NCI-H524 treated with DMSO at 0.1 percent for 48 hours (cell line): ENCODE measurements at regions not wholly inside any gene's neighbourhood (a gene's known extent, or its start where the extent isn't known, plus 50 kb on each side); places are given as distances from the start of the nearest gene placed in this dataset.
A peak's percentile ranks its signal among the peaks of the same experiment; 100 is the strongest.

ENCODE experiments used
- DNase-seq: peaks from one replicate; lab custom pipeline; 2025; lab: John Stamatoyannopoulos, UW

DNA sequence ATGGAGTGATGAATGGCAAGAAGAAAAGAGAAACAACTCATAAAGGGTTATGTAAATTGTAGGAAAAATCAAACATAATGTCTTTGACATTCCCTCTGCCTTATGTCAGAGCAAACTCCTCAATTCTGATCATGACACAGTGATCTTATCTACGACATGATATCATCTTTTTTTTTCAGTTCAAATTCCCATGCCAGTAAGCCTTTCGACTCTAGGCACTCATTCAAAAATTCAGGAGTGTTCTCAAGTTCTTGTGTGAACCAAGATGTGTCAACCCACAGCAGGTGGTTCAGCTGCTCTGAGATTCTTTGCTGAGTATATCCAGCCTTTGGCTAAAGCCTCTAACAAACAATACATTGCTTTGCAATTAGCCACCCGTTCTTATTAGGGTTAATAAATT, 97.1 kb upstream of the ESRRG start:
- no peak for DNase-seq

DNA sequence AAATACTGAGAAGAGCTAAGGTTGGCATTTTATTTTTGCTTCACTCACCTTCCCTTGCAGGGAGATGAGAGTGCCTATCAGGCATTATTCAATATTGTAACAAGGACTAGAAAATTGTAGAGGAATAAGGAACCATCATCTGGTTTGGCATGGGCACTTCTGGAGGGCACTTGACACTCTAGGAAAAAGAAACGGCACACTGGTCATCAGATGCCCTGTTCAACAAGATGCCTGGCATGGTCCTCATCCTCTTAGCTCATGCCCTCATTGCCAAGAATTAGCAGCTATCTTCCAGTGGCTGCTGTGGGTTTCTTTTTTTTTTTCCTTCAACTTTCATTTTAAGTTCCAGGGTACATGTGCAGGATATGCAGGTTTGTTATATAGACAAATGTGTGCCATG, 95.1 kb upstream of the ESRRG start:
- DNase-seq: no peak

DNA sequence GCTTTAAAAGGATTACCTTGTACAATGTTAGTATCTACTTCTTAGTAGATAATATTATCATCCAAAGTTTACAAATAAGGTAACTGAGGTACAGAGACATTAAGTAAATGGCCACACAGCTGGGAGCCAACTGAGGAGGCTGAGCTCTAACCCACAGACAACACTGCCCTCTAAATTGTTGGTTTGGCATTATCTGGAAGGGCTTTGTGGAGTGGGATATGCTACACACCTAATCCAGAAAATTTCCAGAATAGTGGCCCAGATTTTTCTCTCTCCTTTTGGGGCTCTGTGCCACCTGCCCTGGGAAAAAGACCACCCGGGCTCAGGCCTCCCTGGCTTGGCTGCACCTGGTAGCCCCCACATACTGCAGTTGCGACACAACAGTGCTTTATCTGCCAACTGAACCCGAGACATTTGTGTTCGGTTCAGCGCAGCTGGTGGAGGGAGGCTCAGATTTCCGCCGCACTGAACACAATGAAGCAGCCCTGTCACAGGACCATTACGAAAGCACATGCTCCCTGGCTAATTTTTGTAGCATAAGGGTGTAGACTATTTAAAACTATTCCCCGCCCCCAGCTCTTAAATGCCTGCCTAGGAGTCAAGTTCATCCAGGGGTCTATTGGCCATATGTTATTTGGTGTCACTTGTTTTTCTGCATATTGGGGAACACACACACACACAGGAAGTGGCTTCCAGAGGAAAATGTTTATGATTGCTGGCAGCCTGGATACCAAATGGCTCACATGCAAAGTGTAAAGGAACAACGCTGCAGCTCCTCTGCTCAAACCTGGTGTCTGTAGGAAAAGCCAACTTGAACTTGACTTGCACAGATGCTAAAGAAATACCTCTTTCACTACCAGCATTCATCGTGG, 92.3 kb upstream of the ESRRG start:
- peak; percentile 92 for DNase-seq

DNA sequence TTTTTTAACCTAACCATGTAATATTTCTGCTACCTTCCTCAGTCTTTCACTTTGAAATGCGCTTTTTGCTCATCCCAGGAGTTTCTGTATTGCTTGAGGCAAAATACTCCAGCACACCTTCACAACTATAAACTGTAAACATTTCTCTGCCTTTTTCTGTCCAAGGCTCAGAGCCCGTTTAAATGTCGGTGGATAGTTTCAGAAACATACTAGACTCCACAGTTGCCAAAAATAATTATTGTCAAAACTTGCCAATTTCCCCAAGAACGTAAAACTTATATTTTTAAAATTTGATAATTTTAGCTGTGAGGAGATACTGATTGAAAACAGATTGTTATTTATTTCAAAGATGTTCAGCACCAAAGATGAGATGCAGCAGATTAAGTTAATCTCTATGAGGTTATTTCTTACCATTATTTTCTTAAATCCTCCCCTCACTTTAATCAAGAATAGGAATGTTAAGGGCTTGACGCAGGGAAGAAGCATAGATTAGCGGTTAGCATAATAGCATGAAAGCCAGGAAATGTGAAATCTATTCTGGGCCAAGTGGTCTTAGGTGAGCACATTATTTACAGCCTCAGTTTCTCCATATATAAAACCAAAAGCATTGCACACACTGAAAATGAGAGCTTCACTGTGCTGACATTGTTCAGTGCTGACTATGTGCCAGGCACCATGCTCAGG, 91.5 kb upstream of the ESRRG start:
- DNase-seq: no peak

DNA sequence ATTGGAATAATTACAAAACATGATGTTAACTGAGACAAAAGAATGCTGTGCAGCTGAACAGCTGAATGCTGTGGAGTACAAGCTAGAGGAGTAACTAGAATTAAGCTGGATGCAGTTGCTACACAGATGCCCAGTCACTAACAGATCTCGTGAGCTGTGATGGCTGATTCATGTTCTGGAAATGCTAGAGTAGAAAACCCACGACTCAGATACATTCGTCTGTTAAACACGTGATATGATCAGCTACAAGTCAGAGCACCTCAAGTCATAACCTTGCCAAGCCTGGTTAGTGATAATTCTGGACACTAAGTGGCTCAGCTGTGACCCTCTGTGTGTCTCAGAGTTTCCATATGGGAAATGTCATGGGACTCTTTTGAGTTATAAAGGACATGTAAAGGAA, 89.7 kb upstream of the ESRRG start:
- DNase-seq: no peak

DNA sequence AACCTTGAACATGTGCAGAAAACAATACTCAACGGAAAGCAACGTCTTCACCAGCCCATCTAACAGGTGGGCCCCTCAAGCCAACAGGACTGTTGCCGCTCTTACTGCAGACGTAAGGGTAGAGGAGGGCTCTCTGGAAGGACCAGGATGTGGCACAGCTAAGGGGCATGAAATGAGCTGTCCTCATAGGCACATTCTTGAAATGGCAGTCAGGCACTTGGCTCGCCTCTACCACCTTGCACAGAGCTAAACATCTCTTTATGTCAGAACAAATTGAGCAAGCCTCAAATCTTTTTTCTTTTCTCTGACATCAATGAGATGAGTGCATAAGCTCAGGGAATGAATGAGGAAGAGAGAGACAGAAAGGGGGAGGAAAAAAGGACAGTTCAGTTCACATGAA, 86.4 kb upstream of the ESRRG start:
- no peak for DNase-seq

DNA sequence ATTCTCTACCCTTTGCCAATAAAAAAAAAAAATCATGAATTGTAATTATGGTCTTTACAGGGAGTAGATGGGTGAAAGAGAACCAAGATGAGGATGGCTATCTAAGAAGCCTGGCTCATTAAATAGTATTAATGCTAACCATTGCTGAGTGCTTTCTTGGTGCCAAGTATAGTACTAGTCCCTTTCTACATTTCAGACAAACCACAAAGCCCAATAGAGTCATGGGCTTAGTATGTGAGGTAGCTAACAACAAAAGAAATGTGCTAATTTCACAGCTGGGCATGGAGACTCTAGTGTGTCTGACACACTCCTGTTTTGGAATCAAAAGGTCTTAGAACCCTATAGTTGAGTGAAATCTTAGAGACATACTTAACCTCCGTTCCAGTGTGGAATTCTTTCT, 84.5 kb upstream of the ESRRG start:
- no peak for DNase-seq

DNA sequence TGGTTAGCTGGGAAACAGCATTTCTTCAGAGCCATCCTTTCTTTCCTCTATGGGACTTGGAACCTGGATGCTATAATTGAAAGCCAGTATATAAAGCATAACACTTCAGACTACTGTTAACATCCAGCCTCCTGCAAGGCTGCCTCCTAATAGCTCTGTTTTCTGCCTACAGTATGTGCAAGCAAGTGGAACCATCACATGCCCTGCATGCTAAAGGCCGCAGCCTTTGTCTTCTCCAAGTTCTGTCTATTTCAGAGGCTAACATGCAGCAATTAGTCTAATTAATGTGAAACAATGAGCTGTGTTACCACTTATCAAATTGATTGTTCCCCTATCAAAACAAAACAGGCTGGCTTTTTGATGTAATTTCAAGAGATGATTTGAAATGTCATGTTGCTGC, 82.7 kb upstream of the ESRRG start:
- DNase-seq: no peak

DNA sequence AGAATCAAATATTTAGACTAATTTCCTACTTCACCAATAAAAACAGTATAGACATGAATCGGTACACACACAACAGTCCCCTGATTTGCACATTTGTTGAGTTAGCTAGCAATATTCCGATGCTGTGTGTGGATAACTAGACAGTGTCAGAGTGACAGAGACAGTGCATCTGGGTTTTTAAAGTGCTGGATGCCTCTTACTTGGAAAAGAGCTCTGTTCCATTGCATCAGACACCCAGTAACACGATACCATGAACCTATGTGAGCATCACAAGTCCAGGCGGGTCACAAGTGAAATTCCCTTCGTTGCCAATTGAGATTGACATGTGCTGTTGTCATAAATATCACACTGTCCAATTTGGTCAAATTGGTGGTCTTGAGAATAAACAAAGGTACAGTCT, 82.0 kb upstream of the ESRRG start:
- no peak for DNase-seq

DNA sequence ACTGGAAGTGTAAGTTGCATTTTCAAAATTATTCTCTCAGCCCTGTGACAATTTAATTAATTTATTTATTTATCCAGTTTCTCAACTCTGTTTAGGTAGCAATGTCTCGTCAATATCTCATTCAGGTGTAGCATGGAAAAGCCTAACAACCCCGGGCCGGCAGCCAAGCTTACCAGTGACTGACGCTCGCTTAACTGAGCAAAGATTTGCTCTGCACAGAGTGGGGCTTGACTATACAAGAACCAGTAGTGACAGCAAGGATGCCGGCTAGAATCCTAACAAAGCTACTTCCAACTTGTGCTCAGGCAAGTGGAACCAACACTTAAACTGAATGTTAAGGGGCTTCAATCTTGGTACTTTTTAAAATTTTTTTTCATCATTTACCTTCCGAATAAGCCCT, 80.9 kb upstream of the ESRRG start:
- DNase-seq: no peak

DNA sequence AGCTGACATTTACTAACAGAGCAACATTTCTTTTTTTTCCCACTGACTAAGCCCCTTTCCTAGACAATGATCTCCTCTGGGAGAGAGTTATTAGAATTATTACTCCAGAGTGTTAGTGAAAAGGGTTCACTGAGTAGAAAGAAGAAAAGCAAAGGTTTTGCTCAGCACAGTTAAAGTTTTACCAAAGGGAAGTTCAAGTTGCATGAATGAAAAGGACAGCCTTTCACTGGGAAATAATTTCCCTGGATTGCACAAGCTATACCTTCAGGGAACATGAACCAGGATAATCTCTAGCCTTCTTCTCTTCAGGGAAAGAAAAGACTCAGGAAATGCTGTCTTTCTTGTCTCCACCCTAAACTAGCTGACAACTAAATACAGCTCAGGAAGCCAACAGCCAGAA, 71.4 kb upstream of the ESRRG start:
- DNase-seq: no peak

DNA sequence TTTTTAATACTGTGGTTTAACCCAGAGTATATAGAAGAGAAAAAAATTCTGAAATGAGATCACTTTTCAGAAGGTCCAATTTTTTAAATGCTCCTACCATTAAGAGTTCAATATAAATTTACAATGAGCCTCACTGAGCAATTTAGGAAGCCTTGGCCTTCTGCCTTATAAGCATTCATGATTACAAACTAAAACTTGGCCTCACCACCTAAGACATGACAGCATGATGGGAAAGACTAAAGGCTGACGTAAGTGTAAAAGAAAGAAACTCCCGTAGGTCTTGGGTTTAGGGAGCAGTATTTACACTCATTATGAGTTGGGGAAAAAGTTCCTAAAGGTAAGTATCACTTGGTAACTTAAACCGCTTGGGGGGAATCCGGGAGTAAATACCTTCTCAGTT, 70.7 kb upstream of the ESRRG start:
- no peak for DNase-seq

DNA sequence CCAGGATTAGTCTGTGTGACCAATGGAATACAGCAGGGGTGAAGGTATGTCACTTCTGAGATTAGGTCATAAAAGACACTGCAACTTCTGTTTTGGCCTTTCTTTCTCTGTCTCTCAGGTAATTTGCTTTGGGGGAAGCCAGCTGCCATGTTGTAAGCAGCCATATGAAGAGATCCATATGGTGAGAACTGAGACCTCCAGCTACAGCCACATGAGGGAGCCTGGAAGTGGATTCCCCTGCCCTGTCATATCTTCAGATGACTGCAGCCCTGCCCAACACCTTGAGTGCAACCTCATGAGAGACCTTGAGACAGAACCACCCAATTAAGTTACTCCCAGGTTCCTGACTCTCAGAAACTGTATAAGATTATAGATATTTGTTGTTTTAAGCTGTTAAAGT, 70.1 kb upstream of the ESRRG start:
- DNase-seq: no peak

DNA sequence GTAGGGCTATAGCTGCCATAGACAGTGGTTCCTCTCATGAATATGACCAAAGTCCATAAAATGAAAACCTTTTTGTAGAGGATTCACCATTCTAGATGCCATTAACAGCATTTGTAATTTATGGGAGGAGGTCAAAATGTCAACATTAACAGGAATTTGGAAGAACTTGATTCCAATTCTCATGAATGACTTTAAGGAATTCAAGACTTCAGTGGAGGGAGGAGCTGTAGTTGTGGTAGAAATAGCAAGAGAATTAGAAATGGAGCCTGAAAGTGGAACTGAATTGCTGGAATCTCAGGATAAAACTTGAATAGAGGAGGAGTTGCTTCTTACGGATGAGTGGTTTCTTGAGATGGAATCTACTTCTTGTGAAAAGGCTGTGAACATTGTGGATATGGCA, 65.4 kb upstream of the ESRRG start:
- DNase-seq: no peak

DNA sequence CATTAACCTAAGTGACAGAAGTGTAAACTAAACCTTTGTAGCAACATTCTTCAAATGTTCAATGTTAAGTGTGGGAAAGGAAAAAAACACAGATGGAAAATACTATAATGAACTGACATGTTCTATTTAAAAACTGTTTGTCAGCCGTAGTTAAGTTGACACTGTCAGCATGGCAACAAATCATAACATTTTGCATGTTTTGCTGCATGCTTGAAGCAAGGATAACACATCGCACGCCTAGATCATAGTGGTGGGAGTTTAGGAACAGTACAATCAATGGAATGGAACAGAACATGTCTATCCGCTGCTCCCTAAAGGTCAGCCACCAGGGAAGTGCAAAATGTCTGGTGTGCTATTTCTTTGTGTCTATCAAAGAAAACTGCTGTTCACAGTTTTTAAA, 62.5 kb upstream of the ESRRG start:
- no peak for DNase-seq

DNA sequence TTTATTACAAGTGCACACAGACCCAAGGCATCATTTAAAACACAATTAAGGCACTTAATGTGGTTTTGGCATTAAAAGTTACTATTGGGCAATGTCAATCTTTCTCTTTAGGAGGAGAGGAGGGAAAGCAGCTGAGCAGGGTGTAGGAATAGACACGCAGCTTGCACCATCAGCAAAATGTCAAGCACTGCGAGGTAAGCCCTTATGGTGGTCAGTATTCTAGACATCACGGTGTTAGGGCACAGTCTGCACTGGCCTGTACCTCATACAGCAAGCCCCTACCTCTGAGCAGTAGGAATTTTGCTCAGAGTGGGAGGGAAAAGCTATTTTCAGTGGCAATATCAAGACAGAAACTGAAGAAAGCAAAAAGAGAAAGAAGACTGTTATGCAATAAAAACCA, 62.0 kb upstream of the ESRRG start:
- DNase-seq: no peak

DNA sequence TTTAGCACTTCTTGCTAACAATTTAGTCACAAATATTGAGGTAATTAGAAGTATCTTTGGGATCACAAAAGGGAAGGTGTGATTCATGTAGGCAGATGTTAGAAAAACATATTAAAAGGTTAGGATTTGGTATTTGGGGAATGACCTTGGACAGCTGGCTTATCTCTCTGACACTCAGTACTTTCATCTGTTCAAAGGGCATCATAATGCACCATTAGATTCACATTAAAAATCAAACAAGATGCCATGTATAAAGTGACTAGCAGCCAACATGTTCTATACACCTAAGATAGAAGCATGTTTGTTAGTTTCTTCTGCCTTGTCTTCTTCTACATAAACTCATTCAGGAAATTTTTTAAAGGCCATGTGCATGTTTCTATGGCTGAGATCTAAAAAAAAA, 56.5 kb upstream of the ESRRG start:
- DNase-seq: no peak

DNA sequence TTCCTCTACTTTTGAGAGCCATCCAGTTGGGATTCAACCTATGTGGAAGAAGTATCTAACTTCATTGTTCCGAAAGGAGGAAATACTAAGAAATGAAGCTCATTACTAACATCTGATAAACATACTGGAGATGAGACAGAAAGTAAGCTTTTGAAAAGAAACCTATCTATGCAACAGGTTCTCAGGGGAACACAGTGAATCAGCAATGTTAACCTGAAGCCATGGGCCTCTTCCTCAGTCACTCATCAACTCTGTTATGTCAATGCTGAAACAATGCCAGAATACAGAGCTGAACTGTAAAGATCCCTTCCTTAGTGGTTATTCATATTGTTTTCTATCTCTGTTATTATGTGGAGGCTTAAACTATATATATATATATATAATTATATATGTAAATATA, 55.5 kb upstream of the ESRRG start:
- no peak for DNase-seq

DNA sequence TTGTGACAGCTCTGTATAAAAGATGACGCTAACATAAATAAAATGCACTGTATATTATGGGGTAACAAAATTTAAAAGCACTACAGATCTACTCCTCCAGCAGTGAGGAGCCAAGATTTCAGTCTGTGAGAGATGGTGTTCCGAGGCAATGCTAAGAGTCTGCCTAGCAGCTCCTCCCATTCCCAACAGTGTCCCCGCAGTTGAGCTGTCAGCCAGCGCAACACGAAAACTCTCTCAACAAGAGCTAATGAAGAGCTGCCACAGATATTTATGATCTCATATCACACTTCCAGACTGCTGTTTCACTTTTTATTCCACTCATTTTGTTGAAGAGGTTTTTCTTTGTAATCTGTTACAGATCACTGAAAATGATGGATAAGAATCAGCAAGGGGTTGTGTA, 53.9 kb upstream of the ESRRG start:
- DNase-seq: no peak
